ENCODE measurements at regions not wholly inside any gene's neighbourhood (a gene's known extent, or its start where the extent isn't known, plus 50 kb on each side); places are given as distances from the start of the nearest gene placed in this dataset.

DNA sequence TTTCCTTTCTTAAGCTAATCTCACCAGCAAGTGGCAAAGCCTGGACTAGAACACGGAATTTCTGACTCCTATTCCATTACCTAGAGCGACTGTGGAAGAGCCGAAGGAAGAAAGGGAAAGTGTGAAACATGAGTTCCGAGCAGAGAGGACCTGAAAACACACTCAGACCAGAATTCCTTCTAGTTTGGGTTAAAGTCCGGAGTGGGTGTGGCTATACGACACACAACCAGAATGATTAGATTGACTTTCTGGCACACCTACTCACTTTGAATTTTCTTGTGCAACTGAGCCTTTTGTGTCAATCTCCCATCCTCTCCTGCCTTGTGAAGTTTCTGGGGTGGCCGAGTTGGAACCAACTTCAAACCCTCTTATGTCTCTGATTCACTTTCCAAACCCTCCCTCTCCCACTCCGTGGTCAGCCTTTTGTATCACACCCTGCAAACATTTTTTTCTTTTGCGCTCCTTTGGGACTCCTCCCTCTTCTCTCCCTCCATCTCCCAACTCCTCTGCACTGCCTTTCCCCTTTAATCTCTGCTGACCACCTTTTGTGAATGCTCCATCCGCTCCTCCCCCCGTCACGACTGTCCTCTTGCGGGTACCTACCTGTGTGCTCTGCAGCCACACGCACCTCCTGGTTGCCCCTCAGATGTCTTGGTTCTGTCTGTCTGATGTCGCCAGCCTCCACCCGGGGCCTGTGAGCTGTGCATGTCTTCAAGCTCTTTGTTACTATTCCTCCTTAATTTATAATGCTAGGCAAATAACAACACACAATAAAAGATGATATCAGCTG lies 86.3 kb upstream of the BLID start:
- peak; percentile 87 for DNase-seq (ENCODE audit: low read depth)

GRCh38 chr11:122201106-122201505 lies 85.1 kb upstream of the BLID start:
- DNase-seq (ENCODE audit: low read depth) = no peak

DNA sequence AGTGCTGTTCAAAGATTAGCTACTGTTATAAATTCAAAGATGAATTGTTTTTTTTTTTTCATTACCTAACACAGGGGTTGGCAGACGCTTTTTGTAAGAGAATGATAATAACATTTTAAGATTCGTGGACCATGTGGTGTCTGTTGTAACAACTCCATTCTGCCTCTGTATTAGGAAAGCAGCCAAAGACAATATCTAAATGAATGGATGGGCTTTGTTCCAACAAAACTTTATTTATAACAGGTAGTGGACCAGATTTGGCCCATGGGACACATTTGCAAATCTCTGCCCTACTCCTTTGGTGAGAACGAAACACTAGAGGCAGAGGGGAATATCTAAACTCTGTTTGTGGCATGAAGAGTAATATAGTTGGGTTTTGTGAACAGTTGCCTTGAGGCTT lies 83.6 kb upstream of the BLID start:
- no peak for DNase-seq (ENCODE audit: low read depth)

DNA sequence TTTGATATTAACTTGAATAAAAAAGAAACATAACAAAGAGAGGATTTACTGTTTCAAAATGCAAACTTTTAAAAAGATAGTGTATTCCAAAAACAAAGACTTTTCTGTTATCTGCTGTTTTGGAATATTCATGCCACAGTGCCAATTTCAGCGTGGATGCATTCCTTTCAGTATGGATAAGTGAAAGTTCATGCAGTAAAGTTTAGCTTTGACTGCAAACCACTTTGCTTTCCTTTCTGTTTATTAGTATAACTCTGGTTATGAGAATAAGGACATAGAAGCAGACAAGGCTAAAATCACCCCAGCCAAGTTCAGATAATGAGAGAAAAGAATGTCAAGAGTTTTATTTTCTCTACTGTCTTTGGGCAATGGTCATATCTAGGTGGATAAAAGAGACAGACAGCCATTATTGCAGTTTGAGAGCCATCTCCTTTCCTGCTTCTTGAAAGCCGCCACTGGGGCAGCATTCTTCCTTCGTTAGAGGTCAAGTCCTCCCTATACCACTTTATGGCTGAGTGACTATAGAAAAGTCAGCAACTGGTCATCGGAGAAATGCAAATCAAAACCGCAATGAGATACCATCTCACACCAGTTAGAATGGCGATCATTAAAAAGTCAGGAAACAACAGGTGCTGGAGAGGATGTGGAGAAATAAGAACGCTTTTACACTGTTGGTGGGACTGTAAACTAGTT lies 82.4 kb upstream of the BLID start:
- peak; percentile 86 for DNase-seq (ENCODE audit: low read depth)

GRCh38 chr11:122197066-122197987 lies 81.3 kb upstream of the BLID start:
- DNase-seq (ENCODE audit: low read depth) = peak; percentile 100

GRCh38 chr11:122195790-122196189 lies 79.8 kb upstream of the BLID start:
- no peak for DNase-seq (ENCODE audit: low read depth)

- peak; percentile 65 for DNase-seq (ENCODE audit: low read depth)
Observed at GRCh38 chr11:122193881-122194480, 78.0 kb upstream of the BLID start.

- no peak for DNase-seq (ENCODE audit: low read depth)
Observed at GRCh38 chr11:122193457-122193856, 77.4 kb upstream of the BLID start.

GRCh38 chr11:122192634-122193255 lies 76.7 kb upstream of the BLID start:
- peak; percentile 71 for DNase-seq (ENCODE audit: low read depth)

GRCh38 chr11:122190768-122191167 lies 74.8 kb upstream of the BLID start:
- no peak for DNase-seq (ENCODE audit: low read depth)

- peak; percentile 97 for DNase-seq (ENCODE audit: low read depth)
Observed at GRCh38 chr11:122189229-122189628, 73.2 kb upstream of the BLID start.

GRCh38 chr11:122187373-122188165 lies 71.6 kb upstream of the BLID start:
- DNase-seq (ENCODE audit: low read depth) = no peak

DNA sequence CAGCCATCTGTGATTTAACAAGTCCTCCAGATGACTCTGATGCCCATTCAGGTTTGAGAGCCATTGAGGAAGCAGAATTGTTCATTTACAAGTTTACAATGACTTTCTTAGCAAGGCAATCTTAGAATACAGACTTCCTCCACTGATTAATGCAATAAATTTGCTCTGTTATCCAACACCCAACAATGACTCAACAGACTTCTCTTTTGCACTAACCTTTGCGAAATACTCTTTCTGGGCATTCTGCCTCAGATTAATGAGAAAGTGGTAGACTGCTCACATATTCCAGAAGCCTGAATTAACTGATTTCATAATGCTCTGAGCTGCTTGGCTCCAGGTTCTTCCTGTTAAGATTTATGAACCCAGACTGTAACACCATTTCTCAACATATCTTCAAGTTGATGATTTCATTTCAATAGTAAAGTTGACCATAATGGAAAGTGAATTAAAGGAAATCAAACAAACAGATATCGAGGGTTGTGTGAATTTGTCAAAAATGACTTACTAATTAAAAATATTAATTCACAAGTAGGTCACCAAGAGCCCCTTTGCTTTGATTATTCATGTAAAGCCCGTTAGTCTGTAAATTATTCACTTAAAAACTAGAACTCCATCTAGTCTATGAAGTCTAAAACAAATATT lies 70.5 kb upstream of the BLID start:
- DNase-seq (ENCODE audit: low read depth) = peak; percentile 96

DNA sequence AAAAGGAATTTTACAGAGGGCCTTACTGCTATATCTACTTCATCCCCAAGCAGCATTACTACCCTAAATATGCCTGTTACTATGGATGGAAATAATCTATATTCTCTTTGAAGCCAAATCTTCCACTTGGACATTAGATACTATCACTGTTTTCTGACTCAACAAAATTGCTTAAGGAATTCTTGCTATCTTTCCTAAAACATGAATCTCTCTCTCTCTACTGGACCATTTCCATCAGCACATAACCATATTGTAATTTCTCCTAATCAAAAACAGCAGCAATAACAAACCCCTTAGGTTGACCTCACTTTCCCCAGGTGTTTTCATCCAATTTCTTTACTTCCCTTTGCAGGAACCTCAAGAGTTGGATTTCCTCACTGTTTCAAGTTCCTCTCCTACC lies 67.9 kb upstream of the BLID start:
- no peak for DNase-seq (ENCODE audit: low read depth)

DNA sequence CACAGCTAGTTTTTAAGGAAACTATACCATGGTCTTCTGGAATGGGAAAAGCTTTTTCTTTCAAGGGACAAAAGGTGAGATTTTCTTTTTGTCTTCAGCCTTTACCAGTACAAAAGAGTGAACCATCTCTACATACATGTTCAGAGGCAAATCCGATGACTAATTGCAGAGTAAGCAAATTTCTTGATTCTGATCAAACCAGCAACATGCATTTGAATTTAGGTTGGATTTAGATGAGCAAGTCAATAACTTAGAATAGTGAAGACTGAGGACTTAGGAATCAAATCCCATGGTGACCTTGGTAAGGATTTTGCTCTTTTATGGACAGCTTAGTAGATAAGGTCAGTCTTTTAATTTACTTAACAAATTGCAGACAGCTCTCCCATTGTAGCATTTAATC lies 65.9 kb upstream of the BLID start:
- DNase-seq (ENCODE audit: low read depth) = no peak

DNA sequence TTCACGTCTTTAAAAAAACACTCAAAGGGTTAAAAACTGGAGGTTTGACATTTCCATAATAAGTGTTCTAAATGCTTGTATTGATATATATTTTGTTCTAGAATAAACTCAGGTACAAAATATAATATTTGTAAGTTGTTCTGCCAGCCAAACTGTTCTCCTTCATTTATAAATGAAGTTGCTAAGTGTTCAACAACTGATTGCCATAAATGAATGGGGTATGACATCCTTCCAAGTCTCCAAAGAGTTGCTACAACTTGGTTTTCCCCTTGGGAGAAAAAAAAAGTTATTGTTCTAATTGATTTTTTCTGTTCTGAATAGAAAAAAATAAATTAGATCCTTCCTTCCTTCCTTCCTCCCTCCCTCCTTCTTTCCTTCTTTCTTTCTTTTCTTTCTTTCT lies 65.4 kb upstream of the BLID start:
- no peak for DNase-seq (ENCODE audit: low read depth)

- peak; percentile 96 for DNase-seq (ENCODE audit: low read depth)
Observed at GRCh38 chr11:122179961-122180834, 64.2 kb upstream of the BLID start.

- DNase-seq (ENCODE audit: low read depth) = no peak
Observed at GRCh38 chr11:122178795-122179194, 62.8 kb upstream of the BLID start.

- DNase-seq (ENCODE audit: low read depth) = no peak
Observed at GRCh38 chr11:122177238-122177637, 61.2 kb upstream of the BLID start.

Data from RPMI7951 (cell line).